ENCODE measurements at regions not wholly inside any gene's neighbourhood (a gene's known extent, or its start where the extent isn't known, plus 50 kb on each side); places are given as distances from the start of the nearest gene placed in this dataset.

GRCh38 chr1:214840356-214840755 lies 237.4 kb downstream of the CENPF start:
- DNase-seq (ENCODE audit: low spot score), result no peak
- ChIA-PET CTCF (no interaction called here), POLR2A (ENCODE audit: low non-redundant PET) (no interaction called here)
- Histone ChIP-seq H3K36me3 (ENCODE audit: insufficient read depth, low read length, poor library complexity, severe bottlenecking) (no peaks in the 10 kb centered on the region), H3K27me3 (replicated peaks; ENCODE audit: insufficient read depth, low read depth, low read length, poor library complexity) (peaks cover 82% of the 10 kb centered on the region), H3K4me1 (ENCODE audit: insufficient read depth, low read length, poor library complexity, severe bottlenecking) (no peaks in the 10 kb centered on the region), H3K9me3 (ENCODE audit: low read depth, low read length, poor library complexity, severe bottlenecking) (no peaks in the 10 kb centered on the region), H3K4me3 (ENCODE audit: low read depth, low read length, poor library complexity, severe bottlenecking) (no peak overlapping the region), H3K27ac (ENCODE audit: low read depth, low read length, poor library complexity, severe bottlenecking) (no peak overlapping the region)
- intact Hi-C loops (cut with micrococcal nuclease; ENCODE audit: unreplicated experiment), result no loop called here
- TF ChIP-seq EZH2 (IDR thresholded peaks at IDR 0.05; ENCODE audit: borderline replicate concordance, low read depth, low read length, poor library complexity, severe bottlenecking), result no peak
- TF ChIP-seq CTCF (conservative IDR thresholded peaks at IDR 0.05; ENCODE audit: low read depth, low read length), result no peak
- BruUV-seq (replicated peaks), result no TSS peak

- no peak overlapping the region for H3K4me3 ChIP-seq (ENCODE audit: low read depth, low read length, poor library complexity, severe bottlenecking)
- ChIA-PET POLR2A (ENCODE audit: low non-redundant PET) (no interaction called here), CTCF (no interaction called here)
- DNase-seq (ENCODE audit: low spot score), result no peak
- intact Hi-C loops (cut with micrococcal nuclease; ENCODE audit: unreplicated experiment), result no loop called here
- H3K27me3 ChIP-seq (replicated peaks; ENCODE audit: insufficient read depth, low read depth, low read length, poor library complexity), result peaks cover 95% of the 10 kb centered on the region
- no TSS peak for BruUV-seq (replicated peaks)
- no peaks in the 10 kb centered on the region for H3K36me3 ChIP-seq (ENCODE audit: insufficient read depth, low read length, poor library complexity, severe bottlenecking)
- TF ChIP-seq EZH2 (IDR thresholded peaks at IDR 0.05; ENCODE audit: borderline replicate concordance, low read depth, low read length, poor library complexity, severe bottlenecking), result no peak
- TF ChIP-seq CTCF (conservative IDR thresholded peaks at IDR 0.05; ENCODE audit: low read depth, low read length), result no peak
- no peaks in the 10 kb centered on the region for H3K4me1 ChIP-seq (ENCODE audit: insufficient read depth, low read length, poor library complexity, severe bottlenecking)
- no peak overlapping the region for H3K27ac ChIP-seq (ENCODE audit: low read depth, low read length, poor library complexity, severe bottlenecking)
- H3K9me3 ChIP-seq (ENCODE audit: low read depth, low read length, poor library complexity, severe bottlenecking), result no peaks in the 10 kb centered on the region
These were observed 239.7 kb upstream of the KCNK2 start for GRCh38 chr1:214842856-214843255.

- H3K4me1 ChIP-seq (ENCODE audit: insufficient read depth, low read length, poor library complexity, severe bottlenecking), result no peaks in the 10 kb centered on the region
- no peak overlapping the region for H3K4me3 ChIP-seq (ENCODE audit: low read depth, low read length, poor library complexity, severe bottlenecking)
- TF ChIP-seq CTCF (conservative IDR thresholded peaks at IDR 0.05; ENCODE audit: low read depth, low read length) (no peak), EZH2 (IDR thresholded peaks at IDR 0.05; ENCODE audit: borderline replicate concordance, low read depth, low read length, poor library complexity, severe bottlenecking) (no peak)
- POLR2A ChIA-PET (ENCODE audit: low non-redundant PET), result no interaction called here
- H3K36me3 ChIP-seq (ENCODE audit: insufficient read depth, low read length, poor library complexity, severe bottlenecking), result no peaks in the 10 kb centered on the region
- CTCF ChIA-PET, result no interaction called here
- DNase-seq (ENCODE audit: low spot score), result no peak
- H3K27me3 ChIP-seq (replicated peaks; ENCODE audit: insufficient read depth, low read depth, low read length, poor library complexity), result peaks cover 95% of the 10 kb centered on the region
- no TSS peak for BruUV-seq (replicated peaks)
- no peaks in the 10 kb centered on the region for H3K9me3 ChIP-seq (ENCODE audit: low read depth, low read length, poor library complexity, severe bottlenecking)
- intact Hi-C loops (cut with micrococcal nuclease; ENCODE audit: unreplicated experiment), result no loop called here
- no peak overlapping the region for H3K27ac ChIP-seq (ENCODE audit: low read depth, low read length, poor library complexity, severe bottlenecking)
These were observed 239.3 kb upstream of the KCNK2 start for GRCh38 chr1:214843281-214843680.
